GM10248 (cell line): ENCODE measurements at regions not wholly inside any gene's neighbourhood (a gene's known extent, or its start where the extent isn't known, plus 50 kb on each side); places are given as distances from the start of the nearest gene placed in this dataset.

Experiments used
- CTCF ChIA-PET: fragments of 300-600 bp; sonication (Branson Sonifier 250); formaldehyde crosslinking; extraction: SDS; loops from one replicate; lab custom pipeline; 2021; ENCODE audit warnings: antibody characterized with exemption; lab: Yijun Ruan, JAX
- POLR2A ChIA-PET: fragments of 350-650 bp; sonication (Branson Sonifier 250); formaldehyde crosslinking; extraction: SDS; loops from one replicate; lab custom pipeline; 2020; ENCODE audit warnings: antibody characterized with exemption; lab: Yijun Ruan, JAX
- DNase-seq: peaks from one replicate; pipeline ENCODE4 v3.0.0; 2012; ENCODE audit errors: extremely low spot score
- TF ChIP-seq, protein P1 (sequence below): IDR thresholded peaks from 2 replicates; pipeline ENCODE4 v1.5.1; 2012; ENCODE audit warnings: mild to moderate bottlenecking, low read depth; ENCODE audit errors: extremely low read depth, missing control alignments, control extremely low read depth

DNA sequence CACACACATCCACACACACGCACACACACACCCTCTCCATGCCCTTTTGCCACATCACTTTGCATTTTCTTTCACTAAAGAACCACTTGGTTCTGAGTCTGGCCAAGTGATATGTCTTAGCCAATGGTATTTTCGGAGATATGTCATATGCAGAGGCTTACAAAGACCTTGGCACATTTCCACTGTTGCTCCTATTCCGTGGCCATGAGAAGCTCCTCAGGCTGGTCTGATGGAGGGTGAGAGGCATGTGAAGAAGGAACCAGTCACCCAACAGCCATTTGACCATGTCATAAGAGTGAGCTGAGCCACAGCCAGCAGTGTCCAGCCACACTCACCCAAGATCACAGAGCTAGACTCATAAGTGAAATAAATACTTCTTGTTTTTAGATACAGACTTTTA lies 212.6 kb upstream of the NAV2 start:
- no peak for DNase-seq
- CTCF ChIA-PET, result no interaction called here

DNA sequence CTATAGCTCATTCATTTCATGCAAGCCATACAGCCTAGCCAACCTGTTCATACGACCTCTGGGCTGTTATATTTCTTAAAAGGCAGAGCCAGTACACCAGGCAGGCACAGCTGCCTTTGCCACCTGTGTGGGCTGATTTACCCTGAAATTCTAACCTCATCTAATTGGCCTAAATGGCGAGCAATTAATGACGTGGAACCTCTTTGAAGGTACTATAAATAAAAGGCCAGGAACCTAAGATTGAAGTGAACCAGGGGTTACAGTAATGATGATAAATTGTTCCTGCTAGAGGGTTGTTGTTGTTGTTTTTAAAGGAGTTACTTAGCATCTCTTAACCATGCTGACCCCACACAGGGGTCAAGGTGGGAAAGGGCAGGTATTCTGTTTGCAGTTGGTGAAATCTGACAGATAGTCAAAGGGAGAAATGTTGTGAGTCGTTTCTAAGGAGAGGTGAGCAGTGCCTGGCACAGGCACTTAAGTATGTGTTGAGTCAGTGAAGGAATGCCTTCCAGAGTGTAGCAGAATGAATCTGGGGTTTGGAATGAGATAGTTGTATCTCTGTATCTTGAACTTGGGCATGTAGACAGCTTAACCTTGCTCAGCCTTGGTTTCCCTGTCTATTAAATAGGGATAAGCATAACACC lies 213.5 kb upstream of the NAV2 start:
- ChIA-PET CTCF (interaction anchor here (0.7 to 1.3 kb wide), 2 partner anchors 8 to 19 kb away, joined by 3 to 4 read pairs; no protein-coding TSS in a partner anchor), POLR2A (no interaction called here)
- TF ChIP-seq, protein P1, sequence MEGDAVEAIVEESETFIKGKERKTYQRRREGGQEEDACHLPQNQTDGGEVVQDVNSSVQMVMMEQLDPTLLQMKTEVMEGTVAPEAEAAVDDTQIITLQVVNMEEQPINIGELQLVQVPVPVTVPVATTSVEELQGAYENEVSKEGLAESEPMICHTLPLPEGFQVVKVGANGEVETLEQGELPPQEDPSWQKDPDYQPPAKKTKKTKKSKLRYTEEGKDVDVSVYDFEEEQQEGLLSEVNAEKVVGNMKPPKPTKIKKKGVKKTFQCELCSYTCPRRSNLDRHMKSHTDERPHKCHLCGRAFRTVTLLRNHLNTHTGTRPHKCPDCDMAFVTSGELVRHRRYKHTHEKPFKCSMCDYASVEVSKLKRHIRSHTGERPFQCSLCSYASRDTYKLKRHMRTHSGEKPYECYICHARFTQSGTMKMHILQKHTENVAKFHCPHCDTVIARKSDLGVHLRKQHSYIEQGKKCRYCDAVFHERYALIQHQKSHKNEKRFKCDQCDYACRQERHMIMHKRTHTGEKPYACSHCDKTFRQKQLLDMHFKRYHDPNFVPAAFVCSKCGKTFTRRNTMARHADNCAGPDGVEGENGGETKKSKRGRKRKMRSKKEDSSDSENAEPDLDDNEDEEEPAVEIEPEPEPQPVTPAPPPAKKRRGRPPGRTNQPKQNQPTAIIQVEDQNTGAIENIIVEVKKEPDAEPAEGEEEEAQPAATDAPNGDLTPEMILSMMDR, result no peak
- DNase-seq, result no peak

More for the DNA sequence above, 212.6 kb upstream of the NAV2 start:
- TF ChIP-seq, protein P1, result no peak
- POLR2A ChIA-PET, result no interaction called here

DNA sequence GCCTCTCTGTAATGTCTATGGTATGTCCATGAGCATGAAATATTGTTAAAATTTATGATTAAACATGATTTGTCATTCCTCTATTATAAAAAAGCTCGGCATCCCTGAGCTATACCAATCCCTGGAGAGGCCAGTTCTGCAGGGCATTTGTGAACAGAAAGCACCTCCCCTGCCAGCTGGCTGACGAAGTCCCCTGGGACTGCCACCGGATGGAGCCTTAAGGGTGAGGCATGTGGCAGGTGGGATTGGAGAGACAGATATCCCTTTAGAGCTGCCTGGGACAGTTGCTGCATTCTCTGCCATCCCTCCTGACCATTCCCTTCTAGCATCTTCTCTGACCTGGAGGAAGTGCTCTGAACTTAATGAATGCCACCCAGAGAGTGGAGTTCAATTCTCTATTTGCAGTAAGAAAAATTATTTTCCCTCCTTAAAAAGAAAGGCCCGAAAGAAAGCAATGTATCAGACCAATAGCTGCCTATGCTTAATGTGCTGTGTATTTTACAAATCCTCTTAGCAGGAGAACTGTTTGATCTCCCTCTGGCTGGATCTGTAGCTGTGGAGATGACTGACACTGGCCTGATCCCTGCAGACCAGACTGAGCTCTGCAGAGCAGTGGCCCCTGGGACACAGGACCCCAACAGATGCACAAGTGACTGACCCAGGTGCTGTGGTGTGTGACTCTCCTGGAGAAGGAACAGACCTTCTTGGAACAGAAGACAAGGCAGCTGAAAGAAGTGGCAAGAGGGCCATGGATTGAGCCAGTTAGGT lies 219.0 kb upstream of the NAV2 start:
- TF ChIP-seq, protein P1, result no peak
- CTCF ChIA-PET, result interaction anchor here (0.7 to 1.4 kb wide), 4 partner anchors 9 to 31 kb away, joined by 3 read pairs; no protein-coding TSS in a partner anchor
- no peak for DNase-seq
- POLR2A ChIA-PET, result no interaction called here

DNA sequence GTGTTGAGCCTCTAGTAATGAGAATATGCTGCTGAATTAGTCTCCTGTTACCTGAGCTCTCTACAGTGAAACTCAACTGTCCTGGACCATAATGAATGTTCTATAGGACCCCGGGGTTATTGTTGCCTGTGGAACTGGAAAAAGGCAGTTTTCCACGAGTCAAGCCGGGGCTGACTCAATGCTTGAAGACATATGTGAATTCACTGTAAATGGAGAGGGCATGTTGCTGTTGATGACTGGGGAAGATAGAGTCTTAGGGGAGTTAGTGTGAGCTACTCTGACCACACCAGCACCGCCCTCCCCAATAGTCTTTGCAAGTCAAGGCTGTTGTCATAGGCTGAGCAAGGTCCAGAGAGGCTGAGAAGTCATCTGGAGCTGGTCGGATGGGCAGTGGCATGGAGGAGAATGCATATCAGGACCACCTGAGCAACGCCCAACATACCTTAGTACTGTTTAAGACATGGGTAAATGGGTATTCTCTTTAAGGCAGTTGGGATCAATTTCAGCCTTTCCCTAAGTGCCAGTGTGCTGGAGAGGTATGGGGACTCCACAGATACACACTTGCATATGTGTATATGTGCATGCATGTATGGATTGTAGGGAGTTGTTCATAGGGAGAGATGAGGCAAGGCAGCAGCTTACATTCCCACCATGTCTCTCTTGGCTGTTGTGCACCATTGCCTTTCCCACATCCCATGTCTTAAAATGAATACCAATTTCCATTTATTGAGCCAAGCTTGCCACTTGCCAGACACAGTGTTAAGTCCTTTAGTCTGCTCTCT lies 230.1 kb upstream of the NAV2 start:
- ChIA-PET CTCF (interaction anchor here (1.3 kb wide), 1 partner anchor 11 kb away, joined by 3 read pairs; no protein-coding TSS in a partner anchor), POLR2A (no interaction called here)
- DNase-seq, result no peak
- TF ChIP-seq, protein P1, result no peak

DNA sequence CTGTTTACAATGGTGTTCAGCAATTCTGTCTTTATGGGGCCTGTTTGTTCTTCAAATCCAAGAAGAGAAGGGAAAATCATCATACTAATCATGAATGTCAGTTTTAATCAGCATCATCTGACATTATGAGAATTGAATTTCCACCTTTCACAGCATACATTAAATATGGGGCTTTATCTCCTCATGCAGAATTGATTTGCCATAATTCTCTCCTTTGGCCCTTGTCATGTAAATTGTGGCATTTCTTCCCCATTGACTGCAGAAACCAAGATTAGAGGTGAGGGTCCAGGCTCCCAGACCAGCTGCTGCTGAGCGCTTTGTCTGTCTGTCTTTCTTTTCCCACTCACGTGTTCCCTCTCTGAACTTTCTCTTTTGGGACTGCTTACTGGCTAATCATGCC lies 232.1 kb upstream of the NAV2 start:
- ChIA-PET POLR2A (no interaction called here), CTCF (no interaction called here)
- TF ChIP-seq, protein P1, result no peak
- no peak for DNase-seq

DNA sequence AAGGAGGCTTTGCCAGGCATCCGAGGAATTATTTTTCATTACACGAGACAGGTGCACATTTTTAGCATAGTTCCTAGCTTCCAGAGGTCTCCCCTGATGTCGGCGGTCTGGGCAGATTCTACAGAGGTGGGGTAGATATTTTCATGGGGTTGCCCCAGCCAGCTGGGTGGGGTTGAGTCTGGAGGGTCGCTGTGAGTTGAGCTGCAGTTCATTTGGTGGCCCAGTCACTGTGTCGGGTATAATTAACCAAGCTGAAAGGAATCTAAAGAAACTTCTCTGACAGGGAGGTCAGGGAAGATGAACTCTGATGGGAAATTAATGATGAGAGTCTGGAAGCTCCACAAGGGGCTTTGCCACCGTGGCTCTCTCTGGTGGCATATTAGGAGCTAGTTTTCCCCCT lies 233.7 kb upstream of the NAV2 start:
- no peak for DNase-seq
- POLR2A ChIA-PET, result no interaction called here
- TF ChIP-seq, protein P1, result no peak
- CTCF ChIA-PET, result interaction anchor here (1.1 to 1.2 kb wide), 2 partner anchors 14 to 219 kb away, joined by 3 read pairs; no protein-coding TSS in a partner anchor
